Trophoblast cell (in vitro differentiated cells and primary cell): ENCODE measurements at regions not wholly inside any gene's neighbourhood (a gene's known extent, or its start where the extent isn't known, plus 50 kb on each side); places are given as distances from the start of the nearest gene placed in this dataset.

Experiments used
- DNase-seq, 2 donors: peaks; one replicate each; pipeline ENCODE4 v3.0.0-alpha.2; 2016
- H2AFZ ChIP-seq: 2 replicates; pipeline ENCODE4 v1.6.1; 2013; ENCODE audit warnings: low read length, moderate library complexity, mild to moderate bottlenecking; ENCODE audit not compliant: insufficient read depth, poor library complexity
- H2AK5ac ChIP-seq: 2 replicates; pipeline ENCODE4 v1.6.1; 2013; ENCODE audit warnings: mild to moderate bottlenecking, low read length
- H2BK120ac ChIP-seq: 2 replicates; pipeline ENCODE4 v1.6.1; 2013; ENCODE audit warnings: low read length, mild to moderate bottlenecking, moderate library complexity; ENCODE audit not compliant: insufficient read depth, poor library complexity
- H2BK12ac ChIP-seq: 2 replicates; pipeline ENCODE4 v1.6.1; 2013; ENCODE audit warnings: mild to moderate bottlenecking, low read length, moderate library complexity
- H2BK5ac ChIP-seq: 2 replicates; pipeline ENCODE4 v1.6.1; 2013; ENCODE audit warnings: low read length, low read depth, moderate library complexity, mild to moderate bottlenecking; ENCODE audit not compliant: poor library complexity
- H3K14ac ChIP-seq: 2 replicates; pipeline ENCODE4 v1.6.1; 2013; ENCODE audit warnings: mild to moderate bottlenecking, low read length
- H3K18ac ChIP-seq: 2 replicates; pipeline ENCODE4 v1.6.1; 2013; ENCODE audit warnings: mild to moderate bottlenecking, low read length
- H3K23ac ChIP-seq: 2 replicates; pipeline ENCODE4 v1.6.1; 2013; ENCODE audit warnings: low read length
- H3K27ac ChIP-seq: 2 replicates; pipeline ENCODE4 v1.5.1; 2013; ENCODE audit warnings: low read depth, mild to moderate bottlenecking, inconsistent platforms, low read length, moderate library complexity
- H3K27me3 ChIP-seq: 2 replicates; pipeline ENCODE4 v1.6.1; 2013; ENCODE audit warnings: inconsistent platforms, mild to moderate bottlenecking, low read length, moderate library complexity; ENCODE audit not compliant: insufficient read depth
- H3K36me3 ChIP-seq, 2 experiments: 1 replicate in 1 of 2; 2 replicates in 1 of 2; pipeline ENCODE4 v1.6.1; 2013; ENCODE audit warnings: low read length in 2 of 2, mild to moderate bottlenecking in 2 of 2, moderate library complexity in 1 of 2; ENCODE audit not compliant: insufficient read depth in 2 of 2, control insufficient read depth in 1 of 2
- H3K4ac ChIP-seq: 2 replicates; pipeline ENCODE4 v1.6.1; 2013; ENCODE audit warnings: low read depth, mild to moderate bottlenecking, low read length, moderate library complexity
- H3K4me1 ChIP-seq, 2 experiments: 1 replicate in 1 of 2; 2 replicates in 1 of 2; pipeline ENCODE4 v1.6.1; 2013; ENCODE audit warnings: low read length in 2 of 2, mild to moderate bottlenecking in 2 of 2, moderate library complexity in 1 of 2; ENCODE audit not compliant: insufficient read depth in 2 of 2, control insufficient read depth in 1 of 2
- H3K4me2 ChIP-seq: 2 replicates; pipeline ENCODE4 v1.6.1; 2013; ENCODE audit warnings: inconsistent platforms, mild to moderate bottlenecking, low read length, moderate library complexity
- H3K4me3 ChIP-seq: 2 replicates; pipeline ENCODE4 v1.5.1; 2013; ENCODE audit warnings: mild to moderate bottlenecking, low read depth, low read length, inconsistent platforms
- H3K79me1 ChIP-seq: one replicate; pipeline ENCODE4 v1.6.1; 2013; ENCODE audit warnings: low read length
- H3K79me2 ChIP-seq: 2 replicates; pipeline ENCODE4 v1.6.1; 2013; ENCODE audit warnings: low read length, mild to moderate bottlenecking; ENCODE audit not compliant: control insufficient read depth, insufficient read depth, poor library complexity
- H3K9ac ChIP-seq: 2 replicates; pipeline ENCODE4 v1.6.1; 2013; ENCODE audit warnings: mild to moderate bottlenecking, low read length
- H3K9me3 ChIP-seq: 2 replicates; pipeline ENCODE4 v1.6.1; 2013; ENCODE audit warnings: low read depth, mild to moderate bottlenecking, control low read depth, inconsistent platforms, low read length; ENCODE audit not compliant: insufficient read depth
- H4K12ac ChIP-seq: 2 replicates; pipeline ENCODE4 v1.6.1; 2013; ENCODE audit warnings: low read depth, mild to moderate bottlenecking, low read length, moderate library complexity
- H4K8ac ChIP-seq: 2 replicates; pipeline ENCODE4 v1.6.1; 2013; ENCODE audit warnings: low read depth, mild to moderate bottlenecking, low read length, moderate library complexity
- H4K91ac ChIP-seq: one replicate; pipeline ENCODE4 v1.6.1; 2013; ENCODE audit warnings: low read depth, mild to moderate bottlenecking, low read length, moderate library complexity
- WGBS: extraction: QIAGEN DNeasy Blood & Tissue Kit; methylation state at CpG from one replicate; pipeline ENCODE4 v1.1.7; 2013; ENCODE audit warnings: missing lambda C conversion rate; ENCODE audit not compliant: insufficient read length, insufficient coverage; ENCODE audit errors: extremely low coverage; 5-methylcytosine and 5-hydroxymethylcytosine counted together

GRCh38 chr4:143082701-143083100 is 102.0 kb upstream of the USP38 start:
- no peaks in the 10 kb centered on the region for H3K27me3 ChIP-seq
- H4K12ac ChIP-seq = no peak overlapping the region
- H3K18ac ChIP-seq = no peak overlapping the region
- no peak overlapping the region for H3K4ac ChIP-seq
- peaks cover 1% of the 10 kb centered on the region for H3K9me3 ChIP-seq
- no peak overlapping the region for H3K4me3 ChIP-seq
- no peak overlapping the region for H2AK5ac ChIP-seq
- WGBS = no CpG with 5 or more reads among the region's 1 CpG
- no peak overlapping the region for H4K8ac ChIP-seq
- no peak overlapping the region for H2AFZ ChIP-seq
- H2BK5ac ChIP-seq = no peak overlapping the region
- no peak overlapping the region for H4K91ac ChIP-seq
- H3K14ac ChIP-seq = no peak overlapping the region
- H3K36me3 ChIP-seq = no peaks in the 10 kb centered on the region
- H3K79me1 ChIP-seq = peaks cover 2% of the 10 kb centered on the region
- no peak overlapping the region for H3K9ac ChIP-seq
- no peak overlapping the region for H2BK120ac ChIP-seq
- H3K23ac ChIP-seq = no peak overlapping the region
- H3K79me2 ChIP-seq = no peaks in the 10 kb centered on the region
- H2BK12ac ChIP-seq = no peak overlapping the region
- peak; percentile 23 to 79 for DNase-seq
- peaks cover 4 to 8% of the 10 kb centered on the region in 2 experiments for H3K4me1 ChIP-seq
- no peak overlapping the region for H3K27ac ChIP-seq
- no peak overlapping the region for H3K4me2 ChIP-seq

- no CpG with 5 or more reads among the region's 2 CpGs for WGBS
- H4K91ac ChIP-seq = no peak overlapping the region
- no peak overlapping the region for H3K4me3 ChIP-seq
- H2BK12ac ChIP-seq = no peak overlapping the region
- H3K9ac ChIP-seq = no peak overlapping the region
- H2BK120ac ChIP-seq = no peak overlapping the region
- no peak overlapping the region for H2AK5ac ChIP-seq
- H3K23ac ChIP-seq = peak overlapping the region; percentile 61
- H3K18ac ChIP-seq = no peak overlapping the region
- H4K8ac ChIP-seq = no peak overlapping the region
- no peak overlapping the region for H2AFZ ChIP-seq
- H3K79me2 ChIP-seq = no peaks in the 10 kb centered on the region
- no peak overlapping the region for H3K14ac ChIP-seq
- no peaks in the 10 kb centered on the region for H3K36me3 ChIP-seq
- no peak overlapping the region for H2BK5ac ChIP-seq
- no peak overlapping the region for H3K4ac ChIP-seq
- H3K4me2 ChIP-seq = no peak overlapping the region
- H3K27me3 ChIP-seq = no peaks in the 10 kb centered on the region
- peak; percentile 4 to 43 for DNase-seq
- H3K9me3 ChIP-seq = peaks cover 1% of the 10 kb centered on the region
- H3K4me1 ChIP-seq = peaks cover 4 to 8% of the 10 kb centered on the region in 2 experiments
- no peak overlapping the region for H4K12ac ChIP-seq
- H3K79me1 ChIP-seq = peaks cover 2% of the 10 kb centered on the region
- no peak overlapping the region for H3K27ac ChIP-seq
Measured at GRCh38 chr4:143083756-143084472, 100.8 kb upstream of the USP38 start.

GRCh38 chr4:143084566-143084965 is 100.2 kb upstream of the USP38 start:
- no peaks in the 10 kb centered on the region for H3K79me2 ChIP-seq
- no peak overlapping the region for H3K14ac ChIP-seq
- H2AFZ ChIP-seq = no peak overlapping the region
- H2BK120ac ChIP-seq = no peak overlapping the region
- no peaks in the 10 kb centered on the region for H3K36me3 ChIP-seq
- DNase-seq = peak; percentile 74 to 93
- H3K23ac ChIP-seq = no peak overlapping the region
- no peak overlapping the region for H4K91ac ChIP-seq
- H3K4ac ChIP-seq = no peak overlapping the region
- no peak overlapping the region for H4K12ac ChIP-seq
- H3K27ac ChIP-seq = no peak overlapping the region
- no peak overlapping the region for H3K9ac ChIP-seq
- no CpG with 5 or more reads among the region's 1 CpG for WGBS
- H3K4me3 ChIP-seq = no peak overlapping the region
- no peak overlapping the region for H3K4me2 ChIP-seq
- peaks cover 4 to 8% of the 10 kb centered on the region in 2 experiments for H3K4me1 ChIP-seq
- no peak overlapping the region for H3K18ac ChIP-seq
- no peak overlapping the region for H2BK12ac ChIP-seq
- peaks cover 2% of the 10 kb centered on the region for H3K79me1 ChIP-seq
- no peak overlapping the region for H2AK5ac ChIP-seq
- no peak overlapping the region for H2BK5ac ChIP-seq
- no peaks in the 10 kb centered on the region for H3K27me3 ChIP-seq
- peaks cover 1% of the 10 kb centered on the region for H3K9me3 ChIP-seq
- H4K8ac ChIP-seq = no peak overlapping the region

- Histone ChIP-seq H3K27me3 (no peaks in the 10 kb centered on the region), H4K8ac (no peak overlapping the region), H3K4me1 (peaks cover 4 to 8% of the 10 kb centered on the region in 2 experiments), H3K4me2 (no peak overlapping the region), H4K91ac (no peak overlapping the region), H3K9me3 (peaks cover 1% of the 10 kb centered on the region), H2AFZ (no peak overlapping the region), H3K18ac (no peak overlapping the region), H3K36me3 (no peaks in the 10 kb centered on the region), H3K14ac (no peak overlapping the region), H3K79me2 (no peaks in the 10 kb centered on the region), H3K27ac (no peak overlapping the region), H3K23ac (no peak overlapping the region), H3K79me1 (peaks cover 2% of the 10 kb centered on the region), H4K12ac (no peak overlapping the region), H2AK5ac (no peak overlapping the region), H3K4ac (no peak overlapping the region), H2BK120ac (no peak overlapping the region), H3K4me3 (no peak overlapping the region), H2BK12ac (no peak overlapping the region), H3K9ac (no peak overlapping the region), H2BK5ac (no peak overlapping the region)
- DNase-seq = peak in 1 of 2 donors; percentile 45
- no CpG with 5 or more reads among the region's 2 CpGs for WGBS
Measured at GRCh38 chr4:143085224-143085623, 99.5 kb upstream of the USP38 start.
